HG03060 (cell line): ENCODE measurements at regions not wholly inside any gene's neighbourhood (a gene's known extent, or its start where the extent isn't known, plus 50 kb on each side); places are given as distances from the start of the nearest gene placed in this dataset.

Source experiments
- ATAC-seq: cut with Tn5 transposase; IDR thresholded peaks from one replicate; pipeline ENCODE4 v1.9.1; 2021; ENCODE audit warnings: low read depth, moderate number of reproducible peaks; ENCODE audit not compliant: unreplicated experiment

DNA sequence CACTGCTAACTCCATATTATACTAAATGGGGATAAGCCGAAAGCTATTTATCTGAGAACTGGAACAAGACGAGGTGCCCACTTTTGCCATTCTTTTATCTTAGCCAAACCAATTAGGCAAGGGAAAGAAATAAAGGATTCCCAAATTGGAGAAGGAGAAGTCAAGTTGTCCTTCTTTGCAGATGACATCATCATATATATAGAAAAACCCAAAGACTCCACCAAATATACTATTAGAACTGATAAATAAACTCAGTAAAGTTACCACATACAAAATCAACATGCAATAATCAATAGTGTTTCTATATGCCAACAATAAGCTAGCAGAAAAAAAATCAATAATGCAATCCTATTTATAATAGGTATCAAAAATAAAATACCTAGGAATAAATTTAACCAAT is 570.3 kb upstream of the EPHA7 start:
- no peak for ATAC-seq

DNA sequence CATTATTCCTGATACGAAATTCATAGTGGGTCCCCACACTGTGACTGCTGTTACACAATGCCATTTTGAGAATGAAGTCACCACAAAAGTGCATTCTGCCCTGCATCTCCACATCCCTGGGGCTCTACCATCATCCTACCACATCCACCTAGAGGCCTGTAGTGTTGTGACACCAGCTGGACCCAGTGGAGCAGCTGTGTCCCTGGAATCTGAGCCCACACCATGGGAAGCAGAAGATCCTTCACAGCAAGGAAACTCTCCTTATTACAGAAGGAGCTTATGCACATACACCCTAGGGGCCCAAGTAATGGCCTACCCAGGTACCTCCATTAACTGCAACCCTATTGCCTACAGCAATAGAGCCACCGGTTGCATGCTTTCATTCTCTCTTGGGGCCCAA is 566.6 kb upstream of the EPHA7 start:
- no peak for ATAC-seq

DNA sequence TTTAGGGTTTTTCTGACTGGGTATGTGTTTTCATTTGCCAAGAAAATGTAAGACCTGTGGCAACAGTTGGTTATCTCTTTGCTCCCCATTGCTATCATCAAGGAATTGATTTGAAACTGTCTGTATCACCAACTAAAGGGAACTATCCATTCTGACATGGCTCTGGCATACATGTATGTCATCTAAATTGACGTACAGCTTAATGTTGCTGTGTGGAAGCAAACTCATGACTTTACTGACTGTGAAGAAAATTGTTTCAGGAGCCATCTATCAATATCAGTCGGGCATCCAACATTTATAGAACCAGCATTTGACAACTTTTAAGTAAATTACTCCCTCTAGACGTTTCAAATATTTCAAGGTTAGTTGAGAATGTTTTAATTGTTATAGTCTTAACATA is 555.8 kb upstream of the EPHA7 start:
- no peak for ATAC-seq

DNA sequence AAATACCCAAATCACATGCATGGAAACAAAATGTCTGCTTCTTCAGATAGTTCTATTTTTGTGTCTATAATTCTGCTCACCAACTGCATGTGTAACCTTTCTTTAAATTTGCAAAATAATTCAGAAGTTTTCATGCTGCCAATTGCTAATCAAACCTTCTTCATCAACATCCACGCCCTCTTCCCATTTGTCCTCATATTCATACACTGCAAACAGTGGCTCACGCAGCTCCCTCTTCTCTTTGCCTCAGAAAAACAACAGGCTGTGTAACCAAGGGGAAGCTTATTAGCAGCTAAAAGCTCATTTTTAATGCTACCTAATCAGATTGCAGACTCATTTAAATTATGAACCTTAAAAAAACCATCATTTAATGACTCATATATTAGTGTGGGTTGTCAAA is 555.0 kb upstream of the EPHA7 start:
- no peak for ATAC-seq

DNA sequence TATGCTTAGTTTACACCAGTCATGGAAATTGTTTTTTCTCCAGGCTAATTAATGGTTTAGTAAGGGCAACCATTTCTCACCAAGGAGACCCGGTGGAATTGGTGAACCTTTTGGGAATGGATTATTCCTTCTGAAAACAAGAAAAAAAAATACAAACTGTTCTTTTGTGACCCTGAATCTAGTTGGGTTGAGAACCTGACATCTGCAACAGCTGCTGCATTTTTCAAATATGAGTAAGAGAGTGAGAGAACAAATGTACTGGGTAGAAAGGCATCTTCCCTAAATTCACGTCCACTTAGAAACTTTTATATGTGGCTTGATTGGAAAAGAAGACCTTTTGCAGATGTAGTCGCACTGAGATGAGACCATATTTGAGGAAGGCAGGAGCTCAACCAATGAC is 553.4 kb upstream of the EPHA7 start:
- no peak for ATAC-seq

DNA sequence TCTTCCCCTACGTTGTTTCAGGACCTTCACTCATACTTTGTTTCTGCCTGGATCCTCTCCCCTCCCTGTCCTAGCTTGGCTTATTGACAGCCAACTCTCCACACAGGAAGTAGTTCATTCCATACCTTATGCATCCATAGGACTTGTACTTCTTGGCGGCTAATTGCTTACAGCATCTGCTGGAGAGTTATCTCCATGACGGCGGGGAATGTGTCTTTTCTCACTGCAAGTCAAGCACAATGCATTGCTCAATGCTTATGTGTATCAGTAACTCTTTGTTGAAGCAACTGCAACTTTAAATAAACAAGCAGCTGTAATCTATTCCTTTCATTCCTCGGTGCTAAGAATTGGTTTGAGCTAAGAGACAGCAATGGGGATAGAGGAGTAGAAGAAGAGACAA is 551.3 kb upstream of the EPHA7 start:
- ATAC-seq: no peak

DNA sequence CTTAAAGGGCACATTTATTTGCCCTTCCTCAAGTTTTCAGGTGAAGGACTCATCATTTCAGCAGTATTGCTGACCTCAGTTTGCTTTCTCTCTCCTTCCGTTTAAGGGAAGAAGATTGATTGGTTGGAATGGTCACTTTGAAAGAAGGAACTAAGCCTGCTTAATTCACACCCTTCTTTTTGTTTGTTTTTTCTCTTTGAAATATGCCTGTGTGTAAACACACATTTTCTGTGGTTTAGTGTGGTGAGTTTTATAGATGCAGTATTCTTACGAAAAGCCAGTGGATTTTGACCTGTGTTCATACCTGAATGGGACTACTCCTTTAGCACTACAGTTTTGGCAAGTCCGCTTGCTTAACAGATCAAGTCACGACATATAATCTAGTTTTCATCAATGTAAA is 548.8 kb upstream of the EPHA7 start:
- no peak for ATAC-seq

DNA sequence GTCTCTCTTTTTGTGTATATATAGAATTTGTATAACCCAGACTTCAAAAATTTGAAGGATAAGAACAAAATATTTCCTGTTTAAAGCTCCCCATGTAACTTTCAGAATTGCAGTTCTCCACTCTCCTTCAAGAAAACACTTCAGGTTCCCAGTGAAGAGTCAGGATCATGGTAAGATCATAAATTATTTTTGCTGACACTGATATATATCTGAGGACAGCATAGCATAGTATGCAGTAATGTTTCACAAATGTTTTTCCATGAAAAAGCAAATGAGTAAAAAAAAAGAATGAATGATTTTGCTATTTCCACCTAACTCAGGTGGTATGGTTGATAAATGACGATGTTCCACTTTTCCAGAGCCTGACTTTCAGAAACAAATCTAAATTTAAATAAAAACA is 545.6 kb upstream of the EPHA7 start:
- no peak for ATAC-seq

DNA sequence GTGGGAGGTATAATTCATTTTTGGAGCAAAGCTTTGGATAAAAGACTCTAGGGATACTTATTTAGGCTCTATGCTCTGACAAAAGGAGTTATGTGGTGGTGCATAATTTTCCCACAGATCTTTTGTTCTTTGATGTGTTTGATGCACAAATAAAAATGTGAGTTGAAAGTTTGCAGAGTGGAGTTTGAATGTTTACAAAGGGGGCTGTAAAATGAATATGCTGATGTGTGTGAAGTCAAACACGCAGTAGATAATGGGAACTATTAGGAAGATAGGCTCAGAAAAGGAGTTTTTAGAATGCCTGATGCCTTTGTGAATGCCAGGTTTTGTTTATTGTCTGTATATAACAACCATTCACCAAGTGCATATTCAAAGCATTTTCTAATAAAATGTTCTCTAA is 545.0 kb upstream of the EPHA7 start:
- no peak for ATAC-seq

DNA sequence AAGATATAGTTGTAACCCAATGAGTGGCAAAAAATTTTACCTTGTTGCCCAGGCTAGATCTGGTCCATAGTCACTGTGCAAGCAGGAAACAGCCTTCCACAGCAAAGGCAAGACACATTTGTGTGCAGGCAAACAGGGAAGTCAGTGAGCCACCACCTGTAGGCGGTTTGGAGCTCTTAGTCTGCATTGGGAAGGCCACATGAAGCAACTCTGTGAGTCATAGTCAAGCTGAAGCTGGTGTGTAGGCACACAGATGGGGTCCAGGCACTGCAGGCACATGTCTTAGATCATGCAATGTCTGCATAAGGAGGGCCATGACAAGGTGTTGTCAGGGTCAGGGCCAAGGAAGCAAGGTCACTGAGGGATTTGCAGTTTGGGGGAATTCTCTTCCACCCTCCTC is 543.2 kb upstream of the EPHA7 start:
- no peak for ATAC-seq

DNA sequence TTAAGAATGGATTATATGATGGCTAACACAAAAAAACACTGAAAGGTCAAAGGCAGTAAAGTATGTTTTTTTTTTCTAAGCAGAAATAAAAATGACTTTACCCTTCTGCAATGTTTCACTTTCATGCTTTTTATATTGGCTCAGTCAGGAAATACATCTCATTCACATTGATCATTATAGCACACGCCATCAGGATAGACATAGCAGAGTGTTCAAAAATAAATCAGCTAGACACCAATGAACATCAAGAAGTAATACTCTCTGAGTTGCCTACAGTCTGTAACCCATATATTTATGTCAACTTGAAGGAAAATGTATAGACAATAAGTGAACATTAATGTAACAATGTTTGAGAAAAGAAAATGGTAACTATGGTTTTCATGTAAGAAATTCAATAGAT is 535.2 kb upstream of the EPHA7 start:
- ATAC-seq: no peak

DNA sequence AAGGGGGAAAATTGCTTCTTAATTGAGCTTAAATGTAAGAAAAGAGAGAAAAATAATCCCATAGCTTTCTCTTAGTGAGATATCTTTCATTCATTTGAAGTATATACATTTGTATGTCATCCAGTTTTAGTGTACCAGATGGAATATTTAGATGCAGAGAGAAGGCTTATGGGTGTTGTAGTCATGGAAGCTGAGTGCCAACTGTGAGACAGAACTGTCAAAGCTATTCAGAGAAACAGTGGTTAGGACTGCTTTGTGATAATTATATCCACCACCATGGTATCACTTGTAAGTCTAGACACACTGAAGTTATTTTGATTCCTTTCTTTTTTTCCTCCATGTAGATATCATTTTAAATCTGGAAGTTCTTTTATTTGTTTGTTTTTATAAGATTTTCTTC is 524.3 kb upstream of the EPHA7 start:
- no peak for ATAC-seq

DNA sequence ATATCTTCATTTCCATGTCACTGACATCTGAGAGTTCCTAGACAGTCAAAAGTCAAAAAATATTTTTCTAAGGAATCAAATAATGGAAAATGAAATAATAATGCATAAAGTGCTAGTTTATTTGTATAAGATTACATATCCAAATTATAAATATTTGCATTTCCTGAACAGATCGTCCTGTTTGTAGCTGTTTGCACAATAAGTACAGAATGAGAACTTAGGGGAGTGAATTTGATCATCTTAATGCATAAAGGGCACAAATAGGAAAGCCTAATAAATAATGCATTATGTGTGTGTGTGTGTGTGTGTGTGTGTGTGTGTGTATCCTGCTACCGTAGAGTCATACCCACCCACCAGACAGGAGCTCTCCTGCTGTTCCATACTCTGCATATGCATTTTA is 521.0 kb upstream of the EPHA7 start:
- ATAC-seq: no peak

DNA sequence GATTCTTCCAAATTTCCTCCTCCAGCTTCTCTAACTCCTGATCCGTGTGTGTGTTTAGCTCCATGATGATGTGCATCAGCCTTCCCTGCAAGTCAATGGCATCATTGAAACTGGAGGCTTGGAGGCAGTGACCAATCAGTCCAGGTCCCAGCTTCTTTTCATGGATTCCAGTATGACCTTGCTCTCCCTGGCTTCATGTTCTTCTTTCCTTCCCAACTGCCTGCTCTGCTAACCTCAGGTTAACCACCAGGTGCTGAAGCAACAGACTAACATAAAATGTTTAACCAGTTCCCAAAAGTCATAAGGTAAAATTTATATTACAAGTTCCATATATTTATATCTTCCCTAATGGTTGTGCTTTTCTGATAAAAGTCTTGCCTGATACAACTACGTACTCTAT is 512.8 kb upstream of the EPHA7 start:
- no peak for ATAC-seq

DNA sequence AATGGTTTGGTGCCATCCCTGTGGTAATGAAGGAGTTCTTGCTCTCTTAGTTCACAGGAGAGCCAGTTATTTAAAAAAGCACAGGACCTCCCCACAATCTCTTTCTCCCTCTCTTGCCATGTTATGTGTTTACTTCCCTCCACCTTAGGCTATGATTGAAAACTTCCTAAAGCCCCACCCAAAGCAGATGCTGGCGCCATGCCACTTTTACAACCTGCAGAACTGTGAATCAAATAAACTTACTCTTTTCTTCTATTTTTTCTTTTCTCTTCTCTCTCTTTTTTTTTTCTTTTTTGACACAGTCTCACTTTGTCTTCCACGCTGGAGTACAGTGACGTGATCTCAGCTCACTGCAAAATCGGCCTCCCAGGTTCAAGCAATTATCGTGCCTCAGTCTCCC is 508.4 kb upstream of the EPHA7 start:
- ATAC-seq: no peak

DNA sequence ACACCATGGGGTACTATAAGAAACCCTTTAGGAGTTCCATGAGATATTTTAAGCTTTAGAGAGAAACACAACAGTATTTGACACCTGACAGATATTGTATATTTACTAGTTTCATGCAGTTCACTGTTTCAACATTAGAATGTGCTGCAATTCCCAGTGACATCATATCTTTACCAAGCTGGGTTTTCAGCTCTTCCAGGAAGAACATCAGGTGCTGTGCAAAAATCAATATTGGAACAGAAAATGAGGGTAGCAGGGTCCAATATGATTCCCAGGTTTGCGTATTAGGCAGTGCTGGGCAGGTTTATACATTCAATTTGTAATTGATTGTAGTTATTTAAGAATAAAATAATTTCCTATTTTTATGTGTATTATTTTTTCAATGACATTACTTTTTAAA is 500.0 kb upstream of the EPHA7 start:
- no peak for ATAC-seq

DNA sequence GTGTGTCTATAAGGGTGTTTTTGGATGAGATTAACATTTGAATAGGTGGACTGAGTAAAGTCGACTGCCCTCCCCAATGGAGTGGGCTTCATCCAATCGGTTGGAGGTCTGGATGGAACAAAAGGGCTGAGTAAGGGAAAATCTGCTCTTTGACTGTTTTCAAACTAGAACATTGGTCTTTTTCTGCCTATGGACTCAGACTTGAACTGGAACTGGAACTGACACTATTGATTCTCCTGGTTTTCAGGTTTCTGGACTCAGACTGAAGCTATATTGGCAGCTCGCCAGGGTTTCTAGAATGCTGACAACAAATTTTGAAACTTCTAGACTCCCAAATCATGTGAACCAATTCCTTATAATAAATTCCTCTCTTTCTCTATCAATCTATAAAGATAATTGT is 498.9 kb upstream of the EPHA7 start:
- ATAC-seq: no peak

DNA sequence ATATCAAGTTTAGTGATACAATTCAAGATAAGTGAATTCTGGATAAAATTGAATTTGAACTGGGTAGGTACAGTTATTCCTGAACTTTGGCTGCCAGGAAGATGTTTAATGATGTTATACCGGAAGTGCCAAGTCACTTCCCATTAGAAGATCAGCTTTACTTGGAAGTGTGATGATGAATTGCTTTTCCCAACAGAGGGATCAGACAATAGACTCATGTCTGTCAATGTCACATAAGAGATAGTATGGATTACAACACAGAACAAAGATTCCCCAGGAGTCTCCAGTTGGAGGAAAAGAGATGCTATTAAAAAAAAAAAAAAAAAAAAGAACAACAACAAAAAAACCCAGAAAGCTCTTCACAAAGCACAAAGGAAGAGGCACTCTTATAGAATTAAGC is 497.9 kb upstream of the EPHA7 start:
- ATAC-seq: no peak

DNA sequence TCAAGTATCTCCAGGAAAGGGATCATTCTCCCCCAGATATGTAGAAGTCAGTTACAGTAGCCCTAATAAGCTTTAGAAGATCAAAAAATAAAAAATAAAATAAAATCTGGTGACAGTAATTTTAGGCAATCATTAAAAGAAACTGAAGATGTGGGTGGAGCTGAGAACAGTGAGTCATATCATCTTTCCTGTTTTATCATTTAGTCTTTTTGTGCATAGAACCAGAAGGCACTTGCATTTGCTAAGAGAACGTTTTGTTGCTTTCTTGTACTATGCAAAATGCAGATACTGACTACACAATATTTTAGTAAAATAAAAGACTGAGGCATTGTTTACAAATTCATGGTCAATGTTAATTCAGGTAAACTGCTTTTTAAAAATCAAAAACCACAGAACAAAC is 497.4 kb upstream of the EPHA7 start:
- ATAC-seq: no peak

DNA sequence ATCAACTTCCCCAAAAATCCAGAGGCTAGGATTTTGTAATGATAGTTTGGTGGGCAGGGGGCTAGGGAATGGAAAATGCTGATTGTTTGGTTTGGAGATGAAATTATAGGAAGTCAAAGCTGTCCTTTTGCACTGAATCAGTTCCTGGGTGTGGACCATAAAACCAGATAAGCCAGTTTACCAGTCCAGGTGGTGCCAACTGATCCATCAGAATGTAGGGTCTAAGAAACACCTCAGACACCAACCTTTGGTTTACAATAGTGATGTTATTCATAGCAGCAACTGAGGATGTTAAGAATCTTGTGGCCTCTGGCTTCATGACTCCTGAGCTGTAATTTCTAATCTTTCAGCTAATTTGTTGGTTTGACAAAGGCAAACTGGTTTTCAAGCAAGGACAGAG is 496.6 kb upstream of the EPHA7 start:
- ATAC-seq: no peak

DNA sequence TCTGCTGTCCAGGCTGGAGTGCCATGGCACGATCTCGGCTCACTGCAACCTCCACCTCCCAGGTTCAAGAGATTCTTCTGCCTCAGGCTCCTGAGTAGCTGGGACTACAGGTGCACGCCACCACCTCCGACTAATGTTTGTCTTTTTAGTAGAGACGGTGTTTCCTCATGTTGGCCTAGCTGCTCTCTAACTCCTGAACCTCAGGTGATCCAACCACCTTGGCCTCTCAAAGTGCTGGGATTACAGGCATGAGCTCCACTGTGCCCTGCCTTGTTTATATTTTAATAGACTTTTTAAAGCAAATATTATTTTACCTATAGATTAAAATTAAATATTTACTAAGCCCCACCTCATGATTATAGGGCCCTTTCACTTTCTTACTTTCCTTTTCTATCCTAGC is 483.2 kb upstream of the EPHA7 start:
- no peak for ATAC-seq

DNA sequence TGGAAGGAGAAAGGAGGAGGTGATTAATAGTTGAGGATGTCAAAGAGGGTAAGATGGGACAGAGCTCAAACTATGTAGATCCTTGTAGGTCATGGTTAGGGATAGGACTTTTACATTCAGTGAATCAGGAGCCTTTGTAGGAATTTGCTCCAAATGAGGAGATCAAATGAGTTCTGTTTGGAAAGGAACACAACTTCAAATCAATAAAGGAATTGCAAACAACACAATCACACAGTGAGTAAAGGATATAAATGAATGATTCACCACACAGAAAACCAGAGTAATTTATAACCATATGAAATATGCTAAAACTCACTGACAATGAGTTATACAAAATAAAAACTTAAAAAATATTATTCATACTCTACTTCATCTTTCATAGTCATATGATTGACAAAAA is 480.8 kb upstream of the EPHA7 start:
- no peak for ATAC-seq

DNA sequence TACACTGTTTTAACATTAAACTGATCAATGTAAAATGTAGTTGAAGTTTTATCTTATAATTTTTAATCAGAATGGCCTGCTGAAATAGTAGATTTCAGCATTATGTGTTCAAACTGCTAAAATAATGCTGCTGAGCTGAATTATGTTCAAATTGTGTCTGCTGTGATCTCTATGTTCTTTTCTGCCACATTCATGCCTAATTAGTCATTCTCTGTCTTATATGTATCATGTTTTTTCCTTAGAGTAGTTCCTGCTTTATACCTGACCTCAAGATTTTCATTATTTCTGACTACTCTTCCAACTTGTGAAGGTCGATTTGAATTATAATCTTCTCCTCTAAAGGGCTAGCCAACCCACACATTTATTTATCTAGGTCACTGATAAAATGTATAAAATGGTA is 476.7 kb upstream of the EPHA7 start:
- ATAC-seq: no peak

DNA sequence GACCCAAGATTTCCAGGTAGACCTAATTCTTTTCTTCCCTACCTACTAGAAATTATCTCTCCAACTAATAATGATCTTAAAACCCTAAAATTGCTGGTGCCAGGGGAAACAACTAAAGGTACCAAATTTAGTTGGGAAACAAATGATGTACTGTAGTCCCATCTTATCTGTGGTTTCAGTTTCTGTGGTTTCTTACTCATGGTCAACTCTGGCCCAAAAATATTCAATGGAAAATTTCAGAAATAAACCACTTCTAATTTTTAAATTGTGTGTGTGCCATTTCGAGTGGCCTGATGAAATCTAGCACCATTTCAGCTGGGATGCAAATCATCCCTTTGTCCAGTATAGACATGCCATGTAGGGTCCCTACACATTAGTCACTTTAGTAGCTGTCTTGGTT is 475.2 kb upstream of the EPHA7 start:
- no peak for ATAC-seq
